Sigmoid colon (tissue), 4 donors: ENCODE measurements at regions not wholly inside any gene's neighbourhood (a gene's known extent, or its start where the extent isn't known, plus 50 kb on each side); places are given as distances from the start of the nearest gene placed in this dataset.

Source experiments
- CTCF ChIP-seq, 4 experiments: fragments of 450-650 bp in 3 of 4; fragments of 200-600 bp in 1 of 4; IDR thresholded peaks; one replicate each; pipeline ENCODE4 v1.5.1; 2016 to 2019; ENCODE audit warnings: antibody characterized with exemption in 4 of 4, mild to moderate bottlenecking in 3 of 4, moderate library complexity in 2 of 4
- EP300 ChIP-seq, 4 donors: sonication (generic); formaldehyde crosslinking; IDR thresholded peaks; one replicate each; pipeline ENCODE4 v1.6.1; 2017; ENCODE audit warnings: antibody characterized with exemption in 4 of 4
- POLR2A ChIP-seq, 2 donors: fragments of 450-650 bp; IDR thresholded peaks; one replicate each; pipeline ENCODE4 v1.6.1; 2016; ENCODE audit warnings: antibody characterized with exemption in 2 of 2, mild to moderate bottlenecking in 2 of 2, moderate library complexity in 2 of 2
- POLR2AphosphoS5 ChIP-seq, 4 donors: sonication (generic); formaldehyde crosslinking; IDR thresholded peaks; one replicate each; pipeline ENCODE4 v1.6.1; 2017; ENCODE audit warnings: antibody characterized with exemption in 4 of 4

DNA sequence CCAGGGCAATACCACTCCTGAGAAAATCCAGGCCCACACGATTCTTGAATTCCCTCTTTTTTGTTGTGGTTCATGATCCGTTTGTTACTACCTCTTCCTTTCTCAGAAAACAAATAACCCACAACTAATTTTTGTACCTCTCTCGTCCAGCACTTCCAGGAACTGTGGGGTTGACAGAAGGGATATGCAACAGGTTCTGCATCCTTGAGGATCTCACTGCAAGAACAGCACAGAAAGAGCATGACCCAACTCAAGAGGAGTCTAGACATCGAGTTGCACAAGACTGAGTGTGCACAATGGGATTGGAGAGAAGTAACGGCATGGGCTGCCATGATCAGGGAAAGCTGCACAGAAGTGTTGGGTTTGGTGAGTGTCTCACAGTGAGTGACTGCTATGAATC lies 533.3 kb downstream of the SOX2 start:
- TF ChIP-seq CTCF (IDR thresholded peaks at IDR 0.05) (no peak), EP300 (IDR thresholded peaks at IDR 0.05) (no peak), POLR2AphosphoS5 (IDR thresholded peaks at IDR 0.05) (no peak), POLR2A (IDR thresholded peaks at IDR 0.05) (no peak)
